22Rv1 (cell line): ENCODE measurements at regions not wholly inside any gene's neighbourhood (a gene's known extent, or its start where the extent isn't known, plus 50 kb on each side); places are given as distances from the start of the nearest gene placed in this dataset.
"Not testable (repeated sequence)": the region's sequence is repeated elsewhere in the genome, so short reads cannot be mapped to it uniquely, and the experiment has no call there.

Source experiments
- ZFX ChIP-seq: fragments of 450-650 bp; IDR thresholded peaks from 2 replicates; pipeline ENCODE4 v1.6.1; 2017; ENCODE audit warnings: antibody characterized with exemption, borderline replicate concordance
- TF ChIP-seq, protein P1 (sequence below): fragments of 450-650 bp; IDR thresholded peaks from 2 replicates; pipeline ENCODE4 v1.5.1; 2017; ENCODE audit warnings: mild to moderate bottlenecking

GRCh38 chr6:12542319-12543115, 174.1 kb upstream of the PHACTR1 start:
- TF ChIP-seq, protein P1, sequence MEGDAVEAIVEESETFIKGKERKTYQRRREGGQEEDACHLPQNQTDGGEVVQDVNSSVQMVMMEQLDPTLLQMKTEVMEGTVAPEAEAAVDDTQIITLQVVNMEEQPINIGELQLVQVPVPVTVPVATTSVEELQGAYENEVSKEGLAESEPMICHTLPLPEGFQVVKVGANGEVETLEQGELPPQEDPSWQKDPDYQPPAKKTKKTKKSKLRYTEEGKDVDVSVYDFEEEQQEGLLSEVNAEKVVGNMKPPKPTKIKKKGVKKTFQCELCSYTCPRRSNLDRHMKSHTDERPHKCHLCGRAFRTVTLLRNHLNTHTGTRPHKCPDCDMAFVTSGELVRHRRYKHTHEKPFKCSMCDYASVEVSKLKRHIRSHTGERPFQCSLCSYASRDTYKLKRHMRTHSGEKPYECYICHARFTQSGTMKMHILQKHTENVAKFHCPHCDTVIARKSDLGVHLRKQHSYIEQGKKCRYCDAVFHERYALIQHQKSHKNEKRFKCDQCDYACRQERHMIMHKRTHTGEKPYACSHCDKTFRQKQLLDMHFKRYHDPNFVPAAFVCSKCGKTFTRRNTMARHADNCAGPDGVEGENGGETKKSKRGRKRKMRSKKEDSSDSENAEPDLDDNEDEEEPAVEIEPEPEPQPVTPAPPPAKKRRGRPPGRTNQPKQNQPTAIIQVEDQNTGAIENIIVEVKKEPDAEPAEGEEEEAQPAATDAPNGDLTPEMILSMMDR, result not testable (repeated sequence)
- TF ChIP-seq ZFX, result not testable (repeated sequence)
